GM12875 (cell line): ENCODE measurements at regions not wholly inside any gene's neighbourhood (a gene's known extent, or its start where the extent isn't known, plus 50 kb on each side); places are given as distances from the start of the nearest gene placed in this dataset.

Source experiments
- H3K4me3 ChIP-seq: one replicate; pipeline ENCODE4 v1.5.1; 2011; ENCODE audit warnings: low read depth, low read length, control low read depth
- CTCF ChIP-seq: IDR thresholded peaks from 2 replicates; pipeline ENCODE4 v1.5.1; 2011; ENCODE audit warnings: low read depth, mild to moderate bottlenecking, control low read depth, inconsistent platforms, low read length, moderate library complexity, borderline replicate concordance; ENCODE audit not compliant: insufficient read depth

- H3K4me3 ChIP-seq, result no peak overlapping the region
- no peak for TF ChIP-seq CTCF
Observed at GRCh38 chr6:62681108-62681507, 395.1 kb upstream of the KHDRBS2 start.

DNA sequence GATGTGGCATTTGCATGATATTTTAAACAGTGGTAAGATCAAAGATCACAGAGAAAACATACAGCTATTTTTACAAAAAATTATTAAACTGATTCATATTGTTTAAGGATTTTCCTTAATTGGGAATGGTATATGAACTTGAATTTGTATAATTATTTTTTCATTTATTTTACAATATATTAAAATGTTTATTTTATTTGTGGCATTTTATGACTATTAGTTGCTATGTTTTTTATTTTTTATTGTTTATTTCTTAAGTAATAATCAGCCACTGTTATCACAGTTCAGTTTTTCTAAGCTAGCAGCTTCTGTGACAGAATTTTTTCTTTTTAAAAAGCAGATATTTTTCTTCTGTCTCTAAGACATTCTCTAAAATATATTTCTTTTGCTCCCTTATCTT lies 387.0 kb upstream of the KHDRBS2 start:
- no peak for TF ChIP-seq CTCF
- no peak overlapping the region for H3K4me3 ChIP-seq

DNA sequence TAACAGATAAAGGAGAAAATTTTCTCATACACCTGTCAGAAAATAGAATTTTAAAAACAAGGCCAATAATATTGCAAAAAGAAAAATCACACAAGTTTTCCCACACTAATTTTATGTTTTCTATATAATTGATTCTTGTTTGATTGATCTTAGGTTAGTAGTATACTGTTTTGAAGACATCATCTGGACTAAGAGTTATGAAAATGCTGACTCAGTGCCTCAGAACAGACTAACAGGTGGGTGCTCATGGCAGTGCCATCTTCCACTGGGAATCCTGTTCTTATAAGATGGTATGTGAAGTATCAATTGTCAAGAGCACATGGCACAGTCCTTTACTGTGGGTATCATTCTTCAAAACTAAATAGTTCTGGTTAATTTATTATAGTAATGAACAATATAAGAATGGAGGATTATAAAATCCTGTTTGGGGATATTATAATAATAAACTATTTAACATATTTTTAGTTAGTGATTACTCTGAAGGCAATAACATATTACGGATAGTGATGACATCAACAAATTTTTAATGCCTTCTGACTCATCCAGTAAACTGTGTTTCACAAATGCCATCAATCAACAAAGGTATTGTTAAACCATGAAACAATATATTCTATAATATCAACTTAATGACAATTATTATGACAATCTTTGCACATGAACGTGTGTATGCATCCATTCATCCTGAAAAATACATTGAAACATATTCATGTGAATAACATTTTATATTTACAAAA lies 384.6 kb upstream of the KHDRBS2 start:
- no peak for TF ChIP-seq CTCF
- no peak overlapping the region for H3K4me3 ChIP-seq

GRCh38 chr6:62669831-62670230 lies 383.8 kb upstream of the KHDRBS2 start:
- H3K4me3 ChIP-seq, result no peak overlapping the region
- no peak for TF ChIP-seq CTCF

GRCh38 chr6:62652692-62653328 lies 366.8 kb upstream of the KHDRBS2 start:
- TF ChIP-seq CTCF, result no peak
- no peak overlapping the region for H3K4me3 ChIP-seq

GRCh38 chr6:62645274-62645673 lies 359.2 kb upstream of the KHDRBS2 start:
- TF ChIP-seq CTCF, result no peak

GRCh38 chr6:62640749-62641148 lies 354.7 kb upstream of the KHDRBS2 start:
- TF ChIP-seq CTCF, result no peak
- no peak overlapping the region for H3K4me3 ChIP-seq

More at GRCh38 chr6:62645274-62645673, 359.2 kb upstream of the KHDRBS2 start:
- no peak overlapping the region for H3K4me3 ChIP-seq
